NCI-H2107 treated with DMSO at 0.1 percent for 48 hours (cell line): ENCODE measurements at regions not wholly inside any gene's neighbourhood (a gene's known extent, or its start where the extent isn't known, plus 50 kb on each side); places are given as distances from the start of the nearest gene placed in this dataset.

Experiments
- DNase-seq: peaks from one replicate; lab custom pipeline; 2025; ENCODE audit not compliant: unreplicated experiment; lab: John Stamatoyannopoulos, UW

- no peak for DNase-seq
Observed at GRCh38 chr1:90208949-90209348, 214.0 kb downstream of the ZNF326 start.

- DNase-seq, result no peak
Observed at GRCh38 chr1:90206260-90206659, 211.3 kb downstream of the ZNF326 start.

- DNase-seq, result no peak
Observed at GRCh38 chr1:90204780-90205179, 209.9 kb downstream of the ZNF326 start.

- no peak for DNase-seq
Observed at GRCh38 chr1:90204023-90204590, 209.2 kb downstream of the ZNF326 start.

- DNase-seq, result no peak
Observed at GRCh38 chr1:90201467-90202358, 206.8 kb downstream of the ZNF326 start.

GRCh38 chr1:90200646-90201205, 205.8 kb downstream of the ZNF326 start:
- no peak for DNase-seq

- DNase-seq, result no peak
Observed at GRCh38 chr1:90198616-90199332, 203.9 kb downstream of the ZNF326 start.

GRCh38 chr1:90193116-90193515, 198.2 kb downstream of the ZNF326 start:
- no peak for DNase-seq

- no peak for DNase-seq
Observed at GRCh38 chr1:90192408-90192807, 197.5 kb downstream of the ZNF326 start.

- DNase-seq, result no peak
Observed at GRCh38 chr1:90190523-90190922, 195.6 kb downstream of the ZNF326 start.

GRCh38 chr1:90189889-90190288, 195.0 kb downstream of the ZNF326 start:
- DNase-seq, result no peak

GRCh38 chr1:90187323-90187585, 192.3 kb downstream of the ZNF326 start:
- DNase-seq, result no peak

- no peak for DNase-seq
Observed at GRCh38 chr1:90186506-90187322, 191.8 kb downstream of the ZNF326 start.

- DNase-seq, result no peak
Observed at GRCh38 chr1:90176530-90176929, 181.6 kb downstream of the ZNF326 start.

- DNase-seq, result no peak
Observed at GRCh38 chr1:90175490-90176167, 180.7 kb downstream of the ZNF326 start.

- DNase-seq, result no peak
Observed at GRCh38 chr1:90174246-90174645, 179.3 kb downstream of the ZNF326 start.

- no peak for DNase-seq
Observed at GRCh38 chr1:90162216-90162615, 167.3 kb downstream of the ZNF326 start.

- no peak for DNase-seq
Observed at GRCh38 chr1:90161625-90162024, 166.7 kb downstream of the ZNF326 start.

- no peak for DNase-seq
Observed at GRCh38 chr1:90155721-90156487, 161.0 kb downstream of the ZNF326 start.

GRCh38 chr1:90154711-90155110, 159.8 kb downstream of the ZNF326 start:
- DNase-seq, result no peak
